ENCODE measurements at regions not wholly inside any gene's neighbourhood (a gene's known extent, or its start where the extent isn't known, plus 50 kb on each side); places are given as distances from the start of the nearest gene placed in this dataset.

GRCh38 chr15:47445723-47446392, 271.4 kb upstream of the SEMA6D start:
- Histone ChIP-seq H3K4me3 (ENCODE audit: low read depth, low read length) (no peak overlapping the region), H2BK12ac (ENCODE audit: low read length) (no peak overlapping the region), H3K14ac (ENCODE audit: low read length) (no peak overlapping the region), H3K27ac (ENCODE audit: low read depth, low read length) (no peak overlapping the region), H3K4me1 (ENCODE audit: control insufficient read depth in 1 of 2, insufficient read depth in 2 of 2, low read length in 2 of 2) (no peaks in the 10 kb centered on the region), H2BK5ac (ENCODE audit: low read depth, low read length, poor library complexity) (no peak overlapping the region), H3K4ac (ENCODE audit: low read depth, low read length) (no peak overlapping the region), H3K27me3 (ENCODE audit: insufficient read depth, low read length) (no peaks in the 10 kb centered on the region), H4K91ac (ENCODE audit: low read depth, low read length) (no peak overlapping the region), H2AK5ac (ENCODE audit: low read length) (no peak overlapping the region), H2AFZ (ENCODE audit: insufficient read depth, low read length, poor library complexity) (no peak overlapping the region), H3K4me2 (ENCODE audit: low read length) (no peak overlapping the region), H3K79me1 (ENCODE audit: low read length) (no peaks in the 10 kb centered on the region), H3K36me3 (ENCODE audit: control insufficient read depth in 1 of 2, insufficient read depth in 2 of 2, low read length in 2 of 2) (no peaks in the 10 kb centered on the region), H3K9me3 (ENCODE audit: insufficient read depth, low read depth, low read length) (no peaks in the 10 kb centered on the region), H4K8ac (ENCODE audit: low read depth, low read length) (no peak overlapping the region), H3K79me2 (ENCODE audit: control insufficient read depth, insufficient read depth, low read length, poor library complexity) (no peaks in the 10 kb centered on the region), H4K12ac (ENCODE audit: low read depth, low read length) (no peak overlapping the region), H3K18ac (ENCODE audit: low read length) (no peak overlapping the region), H2BK120ac (ENCODE audit: insufficient read depth, low read length, poor library complexity) (no peak overlapping the region), H3K23ac (ENCODE audit: low read length) (no peak overlapping the region), H3K9ac (ENCODE audit: low read length) (no peak overlapping the region)
- no peak for DNase-seq
- no CpG with 5 or more reads among the region's 9 CpGs for WGBS (ENCODE audit: extremely low coverage, insufficient coverage, insufficient read length)

GRCh38 chr15:47460795-47461573, 256.3 kb upstream of the SEMA6D start:
- WGBS (ENCODE audit: extremely low coverage, insufficient coverage, insufficient read length), result no CpG with 5 or more reads among the region's 4 CpGs
- H3K9ac ChIP-seq (ENCODE audit: low read length), result no peak overlapping the region
- no peak overlapping the region for H2BK12ac ChIP-seq (ENCODE audit: low read length)
- H2BK5ac ChIP-seq (ENCODE audit: low read depth, low read length, poor library complexity), result no peak overlapping the region
- H4K12ac ChIP-seq (ENCODE audit: low read depth, low read length), result no peak overlapping the region
- no peak overlapping the region for H3K23ac ChIP-seq (ENCODE audit: low read length)
- H3K27ac ChIP-seq (ENCODE audit: low read depth, low read length), result no peak overlapping the region
- H3K4me1 ChIP-seq (ENCODE audit: control insufficient read depth in 1 of 2, insufficient read depth in 2 of 2, low read length in 2 of 2), result no peaks in the 10 kb centered on the region
- no peak overlapping the region for H3K4me2 ChIP-seq (ENCODE audit: low read length)
- H3K79me1 ChIP-seq (ENCODE audit: low read length), result no peaks in the 10 kb centered on the region
- no peak overlapping the region for H3K4me3 ChIP-seq (ENCODE audit: low read depth, low read length)
- H3K79me2 ChIP-seq (ENCODE audit: control insufficient read depth, insufficient read depth, low read length, poor library complexity), result no peaks in the 10 kb centered on the region
- no peak overlapping the region for H2AK5ac ChIP-seq (ENCODE audit: low read length)
- no peak overlapping the region for H2BK120ac ChIP-seq (ENCODE audit: insufficient read depth, low read length, poor library complexity)
- no peaks in the 10 kb centered on the region for H3K27me3 ChIP-seq (ENCODE audit: insufficient read depth, low read length)
- no peak overlapping the region for H4K91ac ChIP-seq (ENCODE audit: low read depth, low read length)
- no peak overlapping the region for H3K4ac ChIP-seq (ENCODE audit: low read depth, low read length)
- no peaks in the 10 kb centered on the region for H3K9me3 ChIP-seq (ENCODE audit: insufficient read depth, low read depth, low read length)
- no peak for DNase-seq
- no peak overlapping the region for H3K14ac ChIP-seq (ENCODE audit: low read length)
- H4K8ac ChIP-seq (ENCODE audit: low read depth, low read length), result no peak overlapping the region
- H3K36me3 ChIP-seq (ENCODE audit: control insufficient read depth in 1 of 2, insufficient read depth in 2 of 2, low read length in 2 of 2), result no peaks in the 10 kb centered on the region
- no peak overlapping the region for H2AFZ ChIP-seq (ENCODE audit: insufficient read depth, low read length, poor library complexity)
- H3K18ac ChIP-seq (ENCODE audit: low read length), result no peak overlapping the region

- H3K4me2 ChIP-seq (ENCODE audit: low read length), result no peak overlapping the region
- H3K9me3 ChIP-seq (ENCODE audit: insufficient read depth, low read depth, low read length), result no peaks in the 10 kb centered on the region
- WGBS (ENCODE audit: extremely low coverage, insufficient coverage, insufficient read length), result no CpG with 5 or more reads among the region's 3 CpGs
- no peak overlapping the region for H4K91ac ChIP-seq (ENCODE audit: low read depth, low read length)
- no peaks in the 10 kb centered on the region for H3K27me3 ChIP-seq (ENCODE audit: insufficient read depth, low read length)
- H3K23ac ChIP-seq (ENCODE audit: low read length), result no peak overlapping the region
- no peak overlapping the region for H3K4ac ChIP-seq (ENCODE audit: low read depth, low read length)
- no peak overlapping the region for H2BK120ac ChIP-seq (ENCODE audit: insufficient read depth, low read length, poor library complexity)
- H2BK5ac ChIP-seq (ENCODE audit: low read depth, low read length, poor library complexity), result no peak overlapping the region
- no peak overlapping the region for H3K18ac ChIP-seq (ENCODE audit: low read length)
- no peaks in the 10 kb centered on the region for H3K79me1 ChIP-seq (ENCODE audit: low read length)
- no peak overlapping the region for H3K4me3 ChIP-seq (ENCODE audit: low read depth, low read length)
- no peak overlapping the region for H2AK5ac ChIP-seq (ENCODE audit: low read length)
- no peak overlapping the region for H4K8ac ChIP-seq (ENCODE audit: low read depth, low read length)
- no peaks in the 10 kb centered on the region for H3K4me1 ChIP-seq (ENCODE audit: control insufficient read depth in 1 of 2, insufficient read depth in 2 of 2, low read length in 2 of 2)
- no peaks in the 10 kb centered on the region for H3K79me2 ChIP-seq (ENCODE audit: control insufficient read depth, insufficient read depth, low read length, poor library complexity)
- no peak overlapping the region for H2BK12ac ChIP-seq (ENCODE audit: low read length)
- H3K27ac ChIP-seq (ENCODE audit: low read depth, low read length), result no peak overlapping the region
- H3K9ac ChIP-seq (ENCODE audit: low read length), result no peak overlapping the region
- H3K36me3 ChIP-seq (ENCODE audit: control insufficient read depth in 1 of 2, insufficient read depth in 2 of 2, low read length in 2 of 2), result no peaks in the 10 kb centered on the region
- H4K12ac ChIP-seq (ENCODE audit: low read depth, low read length), result no peak overlapping the region
- DNase-seq, result no peak
- H3K14ac ChIP-seq (ENCODE audit: low read length), result no peak overlapping the region
- no peak overlapping the region for H2AFZ ChIP-seq (ENCODE audit: insufficient read depth, low read length, poor library complexity)
These were observed 255.6 kb upstream of the SEMA6D start for GRCh38 chr15:47461652-47462141.

GRCh38 chr15:47466357-47466756, 250.9 kb upstream of the SEMA6D start:
- WGBS (ENCODE audit: extremely low coverage, insufficient coverage, insufficient read length), result no CpG with 5 or more reads among the region's 1 CpG

More at GRCh38 chr15:47466357-47466756, 250.9 kb upstream of the SEMA6D start:
- no peak overlapping the region for H2AFZ ChIP-seq (ENCODE audit: insufficient read depth, low read length, poor library complexity)
- H3K4me3 ChIP-seq (ENCODE audit: low read depth, low read length), result no peak overlapping the region
- H3K9ac ChIP-seq (ENCODE audit: low read length), result no peak overlapping the region
- H3K4me2 ChIP-seq (ENCODE audit: low read length), result no peak overlapping the region
- H3K18ac ChIP-seq (ENCODE audit: low read length), result no peak overlapping the region
- H3K14ac ChIP-seq (ENCODE audit: low read length), result no peak overlapping the region
- no peak overlapping the region for H3K27ac ChIP-seq (ENCODE audit: low read depth, low read length)
- no peak overlapping the region for H2AK5ac ChIP-seq (ENCODE audit: low read length)
- H2BK120ac ChIP-seq (ENCODE audit: insufficient read depth, low read length, poor library complexity), result no peak overlapping the region
- no peak overlapping the region for H2BK12ac ChIP-seq (ENCODE audit: low read length)
- H4K12ac ChIP-seq (ENCODE audit: low read depth, low read length), result no peak overlapping the region
- H3K4ac ChIP-seq (ENCODE audit: low read depth, low read length), result no peak overlapping the region
- no peak overlapping the region for H4K91ac ChIP-seq (ENCODE audit: low read depth, low read length)
- H3K27me3 ChIP-seq (ENCODE audit: insufficient read depth, low read length), result no peaks in the 10 kb centered on the region
- H4K8ac ChIP-seq (ENCODE audit: low read depth, low read length), result no peak overlapping the region
- no peaks in the 10 kb centered on the region for H3K4me1 ChIP-seq (ENCODE audit: control insufficient read depth in 1 of 2, insufficient read depth in 2 of 2, low read length in 2 of 2)
- H3K23ac ChIP-seq (ENCODE audit: low read length), result no peak overlapping the region
- no peaks in the 10 kb centered on the region for H3K9me3 ChIP-seq (ENCODE audit: insufficient read depth, low read depth, low read length)
- H3K79me2 ChIP-seq (ENCODE audit: control insufficient read depth, insufficient read depth, low read length, poor library complexity), result no peaks in the 10 kb centered on the region
- no peaks in the 10 kb centered on the region for H3K79me1 ChIP-seq (ENCODE audit: low read length)
- no peak overlapping the region for H2BK5ac ChIP-seq (ENCODE audit: low read depth, low read length, poor library complexity)
- peak in 1 of 2 donors; percentile 39 for DNase-seq
- no peaks in the 10 kb centered on the region for H3K36me3 ChIP-seq (ENCODE audit: control insufficient read depth in 1 of 2, insufficient read depth in 2 of 2, low read length in 2 of 2)
